NB4 (cell line): ENCODE measurements at regions not wholly inside any gene's neighbourhood (a gene's known extent, or its start where the extent isn't known, plus 50 kb on each side); places are given as distances from the start of the nearest gene placed in this dataset.

Experiments
- MYC ChIP-seq: IDR thresholded peaks from 2 replicates; pipeline ENCODE4 v1.6.1; 2011; ENCODE audit warnings: low read depth, low read length
- POLR2A ChIP-seq: IDR thresholded peaks from 2 replicates; pipeline ENCODE4 v1.6.1; 2011; ENCODE audit warnings: mild to moderate bottlenecking; ENCODE audit not compliant: insufficient read length; ENCODE audit errors: extremely low read depth
- TF ChIP-seq, protein P1 (sequence below): IDR thresholded peaks from one replicate; pipeline ENCODE4 v1.5.1; 2012; ENCODE audit warnings: low read depth, low read length
- TF ChIP-seq, protein P2 (sequence below): IDR thresholded peaks from 2 replicates; pipeline ENCODE4 v1.6.1; 2011; ENCODE audit warnings: low read depth, low read length

GRCh38 chr4:8682296-8682695, 89.7 kb downstream of the CPZ start:
- TF ChIP-seq, protein P1, sequence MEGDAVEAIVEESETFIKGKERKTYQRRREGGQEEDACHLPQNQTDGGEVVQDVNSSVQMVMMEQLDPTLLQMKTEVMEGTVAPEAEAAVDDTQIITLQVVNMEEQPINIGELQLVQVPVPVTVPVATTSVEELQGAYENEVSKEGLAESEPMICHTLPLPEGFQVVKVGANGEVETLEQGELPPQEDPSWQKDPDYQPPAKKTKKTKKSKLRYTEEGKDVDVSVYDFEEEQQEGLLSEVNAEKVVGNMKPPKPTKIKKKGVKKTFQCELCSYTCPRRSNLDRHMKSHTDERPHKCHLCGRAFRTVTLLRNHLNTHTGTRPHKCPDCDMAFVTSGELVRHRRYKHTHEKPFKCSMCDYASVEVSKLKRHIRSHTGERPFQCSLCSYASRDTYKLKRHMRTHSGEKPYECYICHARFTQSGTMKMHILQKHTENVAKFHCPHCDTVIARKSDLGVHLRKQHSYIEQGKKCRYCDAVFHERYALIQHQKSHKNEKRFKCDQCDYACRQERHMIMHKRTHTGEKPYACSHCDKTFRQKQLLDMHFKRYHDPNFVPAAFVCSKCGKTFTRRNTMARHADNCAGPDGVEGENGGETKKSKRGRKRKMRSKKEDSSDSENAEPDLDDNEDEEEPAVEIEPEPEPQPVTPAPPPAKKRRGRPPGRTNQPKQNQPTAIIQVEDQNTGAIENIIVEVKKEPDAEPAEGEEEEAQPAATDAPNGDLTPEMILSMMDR: no peak
- TF ChIP-seq POLR2A (no peak), MYC (no peak)
- TF ChIP-seq, protein P2, sequence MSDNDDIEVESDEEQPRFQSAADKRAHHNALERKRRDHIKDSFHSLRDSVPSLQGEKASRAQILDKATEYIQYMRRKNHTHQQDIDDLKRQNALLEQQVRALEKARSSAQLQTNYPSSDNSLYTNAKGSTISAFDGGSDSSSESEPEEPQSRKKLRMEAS: no peak
